ENCODE measurements at regions not wholly inside any gene's neighbourhood (a gene's known extent, or its start where the extent isn't known, plus 50 kb on each side); places are given as distances from the start of the nearest gene placed in this dataset.

- TF ChIP-seq, protein P1, sequence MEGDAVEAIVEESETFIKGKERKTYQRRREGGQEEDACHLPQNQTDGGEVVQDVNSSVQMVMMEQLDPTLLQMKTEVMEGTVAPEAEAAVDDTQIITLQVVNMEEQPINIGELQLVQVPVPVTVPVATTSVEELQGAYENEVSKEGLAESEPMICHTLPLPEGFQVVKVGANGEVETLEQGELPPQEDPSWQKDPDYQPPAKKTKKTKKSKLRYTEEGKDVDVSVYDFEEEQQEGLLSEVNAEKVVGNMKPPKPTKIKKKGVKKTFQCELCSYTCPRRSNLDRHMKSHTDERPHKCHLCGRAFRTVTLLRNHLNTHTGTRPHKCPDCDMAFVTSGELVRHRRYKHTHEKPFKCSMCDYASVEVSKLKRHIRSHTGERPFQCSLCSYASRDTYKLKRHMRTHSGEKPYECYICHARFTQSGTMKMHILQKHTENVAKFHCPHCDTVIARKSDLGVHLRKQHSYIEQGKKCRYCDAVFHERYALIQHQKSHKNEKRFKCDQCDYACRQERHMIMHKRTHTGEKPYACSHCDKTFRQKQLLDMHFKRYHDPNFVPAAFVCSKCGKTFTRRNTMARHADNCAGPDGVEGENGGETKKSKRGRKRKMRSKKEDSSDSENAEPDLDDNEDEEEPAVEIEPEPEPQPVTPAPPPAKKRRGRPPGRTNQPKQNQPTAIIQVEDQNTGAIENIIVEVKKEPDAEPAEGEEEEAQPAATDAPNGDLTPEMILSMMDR (IDR thresholded peaks at IDR 0.05), result no peak
- TF ChIP-seq POLR2AphosphoS5 (IDR thresholded peaks at IDR 0.05) (no peak), POLR2A (IDR thresholded peaks at IDR 0.05) (no peak), EP300 (IDR thresholded peaks at IDR 0.05) (no peak)
These were observed 570.1 kb downstream of the MFSD1 start for GRCh38 chr3:159371961-159372360.
